Mucosa of descending colon (tissue), 3 donors: ENCODE measurements at regions not wholly inside any gene's neighbourhood (a gene's known extent, or its start where the extent isn't known, plus 50 kb on each side); places are given as distances from the start of the nearest gene placed in this dataset.
"Not testable (repeated sequence)": the region's sequence is repeated elsewhere in the genome, so short reads cannot be mapped to it uniquely, and the experiment has no call there.

Experiments
- ATAC-seq: fragments of 200-7000 bp; cut with Tn5 transposase; one replicate; pipeline ENCODE4 v1.9.1; 2020; ENCODE audit warnings: mild to moderate bottlenecking, moderate library complexity
- DNase-seq, 3 donors: peaks; one replicate each; pipeline ENCODE4 v3.0.0-alpha.2; 2020
- H3K36me3 ChIP-seq: fragments of 200-600 bp; one replicate; pipeline ENCODE4 v1.8.0; 2021; ENCODE audit warnings: low read depth, mild to moderate bottlenecking
- H3K4me1 ChIP-seq: fragments of 200-600 bp; one replicate; pipeline ENCODE4 v1.8.0; 2021; ENCODE audit warnings: low read depth, mild to moderate bottlenecking
- H3K4me3 ChIP-seq: fragments of 200-600 bp; one replicate; pipeline ENCODE4 v1.8.0; 2021; ENCODE audit warnings: mild to moderate bottlenecking
- H3K9me3 ChIP-seq: fragments of 200-600 bp; one replicate; pipeline ENCODE4 v1.8.0; 2021; ENCODE audit warnings: mild to moderate bottlenecking
- CTCF ChIP-seq: fragments of 200-600 bp; IDR thresholded peaks from one replicate; pipeline ENCODE4 v1.8.0; 2022; ENCODE audit warnings: antibody characterized with exemption, mild to moderate bottlenecking
- intact Hi-C, 2 donors: fragments of 100-400 bp; cut with DNase I in 1 of 2; cut with micrococcal nuclease in 1 of 2; formaldehyde crosslinking; loops; one replicate each; pipeline versions ENCODE4 v1.11.0 to v1.11.1; 2022; cut with DNase I, micrococcal nuclease
- donor health status: DM: no; HTN: no; CAD: no; lungs with moderate emphysema.
- donor health status: DM: no; HTN: no; CAD: no.
- donor health status: DM: no; HTN: yes; CAD: no.

- no peaks in the 10 kb centered on the region for H3K36me3 ChIP-seq
- H3K9me3 ChIP-seq, result no peaks in the 10 kb centered on the region
- DNase-seq (no peak), ATAC-seq (no peak)
- intact Hi-C loops, result no loop called here
- TF ChIP-seq CTCF, result no peak
- H3K4me1 ChIP-seq, result no peaks in the 10 kb centered on the region
- no peak overlapping the region for H3K4me3 ChIP-seq
Observed at GRCh38 chrX:104392350-104392749, 137.6 kb upstream of the ESX1 start.

GRCh38 chrX:104391906-104392305, 137.2 kb upstream of the ESX1 start:
- TF ChIP-seq CTCF, result no peak
- no peak for ATAC-seq
- intact Hi-C loops, result no loop called here

GRCh38 chrX:104376937-104377336, 122.2 kb upstream of the ESX1 start:
- intact Hi-C loops, result no loop called here
- DNase-seq, result no peak
- no peak for TF ChIP-seq CTCF
- H3K36me3 ChIP-seq, result no peaks in the 10 kb centered on the region
- no peak for ATAC-seq
- H3K4me3 ChIP-seq, result no peak overlapping the region
- no peaks in the 10 kb centered on the region for H3K9me3 ChIP-seq
- H3K4me1 ChIP-seq, result no peaks in the 10 kb centered on the region

More at GRCh38 chrX:104391906-104392305, 137.2 kb upstream of the ESX1 start:
- no peaks in the 10 kb centered on the region for H3K4me1 ChIP-seq
- no peak overlapping the region for H3K4me3 ChIP-seq
- H3K9me3 ChIP-seq, result no peaks in the 10 kb centered on the region
- no peak for DNase-seq
- no peaks in the 10 kb centered on the region for H3K36me3 ChIP-seq

- no peak for TF ChIP-seq CTCF
- DNase-seq (no peak), ATAC-seq (no peak)
- H3K4me3 ChIP-seq, result no peak overlapping the region
- H3K4me1 ChIP-seq, result no peaks in the 10 kb centered on the region
- H3K36me3 ChIP-seq, result no peaks in the 10 kb centered on the region
- no peaks in the 10 kb centered on the region for H3K9me3 ChIP-seq
- intact Hi-C loops, result no loop called here
Observed at GRCh38 chrX:104372547-104372946, 117.8 kb upstream of the ESX1 start.

GRCh38 chrX:104370089-104370488, 115.4 kb upstream of the ESX1 start:
- Histone ChIP-seq H3K9me3 (no peaks in the 10 kb centered on the region), H3K36me3 (no peaks in the 10 kb centered on the region), H3K4me1 (no peaks in the 10 kb centered on the region), H3K4me3 (no peak overlapping the region)
- no peak for TF ChIP-seq CTCF
- intact Hi-C loops, result no loop called here
- DNase-seq, result peak in 1 of 3 donors; percentile 23
- ATAC-seq, result peak; percentile 57

- intact Hi-C loops, ATAC-seq, H3K4me1 ChIP-seq: not testable (repeated sequence)
Observed at GRCh38 chrX:104360774-104361173, 106.0 kb upstream of the ESX1 start.

More at GRCh38 chrX:104360774-104361173, 106.0 kb upstream of the ESX1 start:
- H3K9me3 ChIP-seq, H3K4me3 ChIP-seq, DNase-seq, H3K36me3 ChIP-seq: not testable (repeated sequence)
